T-cell (primary cell): ENCODE measurements at regions not wholly inside any gene's neighbourhood (a gene's known extent, or its start where the extent isn't known, plus 50 kb on each side); places are given as distances from the start of the nearest gene placed in this dataset.

Experiments
- ATAC-seq, 4 experiments: fragments of 200-7000 bp in 3 of 4; fragments of 150-1000 bp in 1 of 4; cut with Tn5 transposase; replicated peaks in 1 of 4; 1 replicate in 3 of 4; 2 replicates in 1 of 4; pipeline ENCODE4 v1.10.0; 2021; ENCODE audit warnings: moderate library complexity in 3 of 4, mild to moderate bottlenecking in 2 of 4, moderate number of reproducible peaks in 1 of 4
- CTCF ChIA-PET, 2 donors: fragments of 300-600 bp; sonication (Branson Sonifier 250); formaldehyde crosslinking; loops; one replicate each; lab custom pipeline; 2022; ENCODE audit warnings: antibody characterized with exemption in 2 of 2; lab: Charles Lee
- POLR2A ChIA-PET, 2 donors: fragments of 300-600 bp; sonication (Branson Sonifier 250); formaldehyde crosslinking; loops; one replicate each; lab custom pipeline; 2022; ENCODE audit warnings: antibody characterized with exemption in 2 of 2; lab: Charles Lee
- DNase-seq, 35 experiments: peaks; one replicate each; pipeline versions ENCODE4 v3.0.0 to v3.0.0-alpha.2; 2013 to 2023
- H3K27ac ChIP-seq: one replicate; pipeline ENCODE4 v1.5.1; 2013; ENCODE audit warnings: low read length
- H3K27me3 ChIP-seq, 2 experiments: replicated peaks in 1 of 2; 1 replicate in 1 of 2; 2 replicates in 1 of 2; pipeline versions ENCODE4 v1.6.1 to v1.7.0; 2013; ENCODE audit warnings: low read length in 1 of 2, mixed read lengths in 1 of 2; ENCODE audit not compliant: control insufficient read depth in 2 of 2, insufficient read depth in 2 of 2; ENCODE audit errors: extremely low read depth in 1 of 2
- H3K36me3 ChIP-seq, 2 donors: 1 replicate in 1 of 2; 2 replicates in 1 of 2; pipeline versions ENCODE4 v1.6.1 to v1.7.0; 2013; ENCODE audit warnings: low read length in 1 of 2; ENCODE audit not compliant: control insufficient read depth in 2 of 2, insufficient read depth in 1 of 2; ENCODE audit errors: extremely low read depth in 1 of 2
- H3K4me1 ChIP-seq, 2 experiments: 1 replicate in 1 of 2; 2 replicates in 1 of 2; pipeline versions ENCODE4 v1.6.1 to v1.7.0; 2013; ENCODE audit warnings: low read length in 2 of 2, mixed read lengths in 1 of 2; ENCODE audit not compliant: insufficient read depth in 2 of 2, control insufficient read depth in 1 of 2; ENCODE audit errors: extremely low read depth in 1 of 2
- H3K4me3 ChIP-seq, 2 donors: 1 replicate in 1 of 2; 2 replicates in 1 of 2; pipeline versions ENCODE4 v1.5.1 to v1.7.0; 2013; ENCODE audit warnings: mild to moderate bottlenecking in 2 of 2, low read length in 1 of 2, moderate library complexity in 1 of 2; ENCODE audit not compliant: control insufficient read depth in 1 of 2; ENCODE audit errors: extremely low read depth in 1 of 2
- H3K9me3 ChIP-seq: 2 replicates; pipeline ENCODE4 v1.7.0; 2013
- H3K27ac Mint-ChIP-seq, 2 donors: one replicate each; pipeline ENCODE4 v1.8.0; 2020 to 2021; ENCODE audit warnings: mild to moderate bottlenecking in 2 of 2, mixed read lengths in 2 of 2
- H3K27me3 Mint-ChIP-seq, 2 donors: one replicate each; pipeline ENCODE4 v1.8.0; 2021 to 2022; ENCODE audit warnings: mixed read lengths in 2 of 2
- H3K36me3 Mint-ChIP-seq: one replicate; pipeline ENCODE4 v1.8.0; 2021; ENCODE audit warnings: mixed read lengths
- H3K4me1 Mint-ChIP-seq, 3 donors: one replicate each; pipeline ENCODE4 v1.8.0; 2020 to 2022; ENCODE audit warnings: mixed read lengths in 3 of 3, mild to moderate bottlenecking in 1 of 3
- H3K4me3 Mint-ChIP-seq, 3 donors: one replicate each; pipeline ENCODE4 v1.8.0; 2020 to 2022; ENCODE audit warnings: mild to moderate bottlenecking in 3 of 3, mixed read lengths in 3 of 3, moderate library complexity in 3 of 3
- H3K9me3 Mint-ChIP-seq, 3 donors: one replicate each; pipeline ENCODE4 v1.8.0; 2020 to 2022; ENCODE audit warnings: mixed read lengths in 3 of 3
- WGBS: methylation state at CpG from one replicate; pipeline ENCODE4 v1.1.5; 2013; ENCODE audit warnings: missing lambda C conversion rate; ENCODE audit not compliant: insufficient coverage; 5-methylcytosine and 5-hydroxymethylcytosine counted together

GRCh38 chr4:185936650-185937376 lies 124.8 kb upstream of the SORBS2 start:
- H3K36me3 ChIP-seq = no peaks in the 10 kb centered on the region
- no peaks in the 10 kb centered on the region for H3K36me3 Mint-ChIP-seq
- no peak overlapping the region for H3K27ac Mint-ChIP-seq
- H3K27me3 ChIP-seq = no peaks in the 10 kb centered on the region
- H3K4me1 Mint-ChIP-seq = no peaks in the 10 kb centered on the region
- H3K4me1 ChIP-seq = no peaks in the 10 kb centered on the region
- no peaks in the 10 kb centered on the region for H3K9me3 Mint-ChIP-seq
- DNase-seq (no peak), ATAC-seq (no peak)
- H3K27ac ChIP-seq = no peak overlapping the region
- no peak overlapping the region for H3K4me3 ChIP-seq
- WGBS = 44% methylated on average over 4 of the region's 10 CpGs
- H3K27me3 Mint-ChIP-seq = peaks cover 9 to 10% of the 10 kb centered on the region in 2 donors
- ChIA-PET POLR2A (no interaction called here), CTCF (no interaction called here)
- no peaks in the 10 kb centered on the region for H3K9me3 ChIP-seq
- no peak overlapping the region for H3K4me3 Mint-ChIP-seq

- Mint-ChIP-seq H3K36me3 (no peaks in the 10 kb centered on the region), H3K9me3 (no peaks in the 10 kb centered on the region), H3K27me3 (peaks cover 5 to 6% of the 10 kb centered on the region in 2 donors), H3K27ac (no peak overlapping the region), H3K4me1 (no peaks in the 10 kb centered on the region), H3K4me3 (no peak overlapping the region)
- Histone ChIP-seq H3K27ac (no peak overlapping the region), H3K4me1 (no peaks in the 10 kb centered on the region), H3K27me3 (no peaks in the 10 kb centered on the region), H3K4me3 (no peak overlapping the region), H3K9me3 (no peaks in the 10 kb centered on the region), H3K36me3 (no peaks in the 10 kb centered on the region)
- CTCF ChIA-PET = no interaction called here
- DNase-seq (no peak), ATAC-seq (no peak)
- WGBS = 89% methylated on average over 5 of the region's 8 CpGs
- POLR2A ChIA-PET = no interaction called here
Observed at GRCh38 chr4:185938654-185939053, 126.7 kb upstream of the SORBS2 start.

- Histone ChIP-seq H3K27ac (no peak overlapping the region), H3K36me3 (no peaks in the 10 kb centered on the region), H3K4me1 (no peaks in the 10 kb centered on the region), H3K9me3 (no peaks in the 10 kb centered on the region), H3K27me3 (no peaks in the 10 kb centered on the region), H3K4me3 (no peak overlapping the region)
- 89% methylated on average over 3 of the region's 6 CpGs for WGBS
- no peaks in the 10 kb centered on the region for H3K4me1 Mint-ChIP-seq
- POLR2A ChIA-PET = no interaction called here
- DNase-seq = no peak
- ATAC-seq = no peak
- no peak overlapping the region for H3K27ac Mint-ChIP-seq
- CTCF ChIA-PET = no interaction called here
- no peaks in the 10 kb centered on the region for H3K36me3 Mint-ChIP-seq
- no peaks in the 10 kb centered on the region for H3K9me3 Mint-ChIP-seq
- H3K27me3 Mint-ChIP-seq = peaks cover 6 to 9% of the 10 kb centered on the region in 2 donors
- H3K4me3 Mint-ChIP-seq = no peak overlapping the region
Observed at GRCh38 chr4:185941461-185941860, 127.5 kb upstream of the TLR3 start.

GRCh38 chr4:185945252-185945651 lies 123.7 kb upstream of the TLR3 start:
- no peak overlapping the region for H3K4me3 Mint-ChIP-seq
- H3K4me1 ChIP-seq = no peaks in the 10 kb centered on the region
- ChIA-PET POLR2A (no interaction called here), CTCF (no interaction called here)
- H3K27me3 Mint-ChIP-seq = peaks cover 9 to 12% of the 10 kb centered on the region in 2 donors
- H3K27me3 ChIP-seq = no peaks in the 10 kb centered on the region
- H3K36me3 Mint-ChIP-seq = no peaks in the 10 kb centered on the region
- no peaks in the 10 kb centered on the region for H3K4me1 Mint-ChIP-seq
- peaks cover 0 to 5% (median 0%) of the 10 kb centered on the region in 3 donors for H3K9me3 Mint-ChIP-seq
- no peak overlapping the region for H3K4me3 ChIP-seq
- no peak overlapping the region for H3K27ac ChIP-seq
- no peak for DNase-seq
- H3K36me3 ChIP-seq = no peaks in the 10 kb centered on the region
- H3K27ac Mint-ChIP-seq = no peak overlapping the region
- no CpG with 5 or more reads among the region's 1 CpG for WGBS
- H3K9me3 ChIP-seq = no peaks in the 10 kb centered on the region
- no peak for ATAC-seq

- WGBS = 71% methylated on average over 2 of the region's 3 CpGs
- Histone ChIP-seq H3K27ac (no peak overlapping the region), H3K9me3 (no peaks in the 10 kb centered on the region), H3K4me3 (no peak overlapping the region), H3K4me1 (no peaks in the 10 kb centered on the region), H3K36me3 (no peaks in the 10 kb centered on the region), H3K27me3 (no peaks in the 10 kb centered on the region)
- ChIA-PET CTCF (no interaction called here), POLR2A (no interaction called here)
- ATAC-seq = no peak
- Mint-ChIP-seq H3K4me1 (no peaks in the 10 kb centered on the region), H3K4me3 (no peak overlapping the region), H3K27ac (no peak overlapping the region), H3K9me3 (peaks cover 0 to 5% (median 0%) of the 10 kb centered on the region in 3 donors), H3K36me3 (no peaks in the 10 kb centered on the region), H3K27me3 (peaks cover 9 to 12% of the 10 kb centered on the region in 2 donors)
- no peak for DNase-seq
Observed at GRCh38 chr4:185945906-185946305, 123.0 kb upstream of the TLR3 start.

- Histone ChIP-seq H3K27me3 (no peaks in the 10 kb centered on the region), H3K27ac (no peak overlapping the region), H3K36me3 (no peaks in the 10 kb centered on the region), H3K4me1 (no peaks in the 10 kb centered on the region), H3K9me3 (no peaks in the 10 kb centered on the region), H3K4me3 (no peak overlapping the region)
- no peak overlapping the region for H3K4me3 Mint-ChIP-seq
- no peaks in the 10 kb centered on the region for H3K4me1 Mint-ChIP-seq
- H3K27me3 Mint-ChIP-seq = peaks cover 6 to 12% of the 10 kb centered on the region in 2 donors
- CTCF ChIA-PET = no interaction called here
- no peaks in the 10 kb centered on the region for H3K36me3 Mint-ChIP-seq
- peaks cover 0 to 5% (median 0%) of the 10 kb centered on the region in 3 donors for H3K9me3 Mint-ChIP-seq
- no peak overlapping the region for H3K27ac Mint-ChIP-seq
- WGBS = 100% methylated on average over 2 of the region's 5 CpGs
- ATAC-seq (no peak), DNase-seq (no peak)
- POLR2A ChIA-PET = no interaction called here
Observed at GRCh38 chr4:185950891-185951290, 118.1 kb upstream of the TLR3 start.
